Loucy (cell line): ENCODE measurements at regions not wholly inside any gene's neighbourhood (a gene's known extent, or its start where the extent isn't known, plus 50 kb on each side); places are given as distances from the start of the nearest gene placed in this dataset.

Experiments used
- EZH2phosphoT487 ChIP-seq: fragments of 200-600 bp; IDR thresholded peaks from 2 replicates; pipeline ENCODE4 v1.6.1; 2018; ENCODE audit warnings: antibody characterized with exemption, mild to moderate bottlenecking, moderate library complexity, borderline replicate concordance
- TF ChIP-seq, protein P1 (sequence below): fragments of 200-600 bp; sonication (generic); conservative IDR thresholded peaks from 2 replicates; pipeline ENCODE4 v1.5.1; 2014; ENCODE audit warnings: mild to moderate bottlenecking, antibody characterized with exemption, low read length

- TF ChIP-seq, protein P1, sequence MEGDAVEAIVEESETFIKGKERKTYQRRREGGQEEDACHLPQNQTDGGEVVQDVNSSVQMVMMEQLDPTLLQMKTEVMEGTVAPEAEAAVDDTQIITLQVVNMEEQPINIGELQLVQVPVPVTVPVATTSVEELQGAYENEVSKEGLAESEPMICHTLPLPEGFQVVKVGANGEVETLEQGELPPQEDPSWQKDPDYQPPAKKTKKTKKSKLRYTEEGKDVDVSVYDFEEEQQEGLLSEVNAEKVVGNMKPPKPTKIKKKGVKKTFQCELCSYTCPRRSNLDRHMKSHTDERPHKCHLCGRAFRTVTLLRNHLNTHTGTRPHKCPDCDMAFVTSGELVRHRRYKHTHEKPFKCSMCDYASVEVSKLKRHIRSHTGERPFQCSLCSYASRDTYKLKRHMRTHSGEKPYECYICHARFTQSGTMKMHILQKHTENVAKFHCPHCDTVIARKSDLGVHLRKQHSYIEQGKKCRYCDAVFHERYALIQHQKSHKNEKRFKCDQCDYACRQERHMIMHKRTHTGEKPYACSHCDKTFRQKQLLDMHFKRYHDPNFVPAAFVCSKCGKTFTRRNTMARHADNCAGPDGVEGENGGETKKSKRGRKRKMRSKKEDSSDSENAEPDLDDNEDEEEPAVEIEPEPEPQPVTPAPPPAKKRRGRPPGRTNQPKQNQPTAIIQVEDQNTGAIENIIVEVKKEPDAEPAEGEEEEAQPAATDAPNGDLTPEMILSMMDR: no peak
- no peak for TF ChIP-seq EZH2phosphoT487
Observed at GRCh38 chr21:15992171-15992570, 262.4 kb downstream of the USP25 start.
